WERI-Rb-1 (cell line): ENCODE measurements at regions not wholly inside any gene's neighbourhood (a gene's known extent, or its start where the extent isn't known, plus 50 kb on each side); places are given as distances from the start of the nearest gene placed in this dataset.

Source experiments
- DNase-seq: peaks from one replicate; pipeline ENCODE4 v3.0.0-alpha.2; 2020
- H3K27ac ChIP-seq: fragments of 250-450 bp; sonication (Bioruptor Pico); 2 replicates; pipeline ENCODE4 v1.5.1; 2020; ENCODE audit warnings: mild to moderate bottlenecking, moderate library complexity
- H3K27me3 ChIP-seq: fragments of 250-450 bp; sonication (Bioruptor Pico); 2 replicates; pipeline ENCODE4 v1.5.1; 2021; ENCODE audit warnings: mild to moderate bottlenecking, low read depth, moderate library complexity; ENCODE audit not compliant: insufficient read depth, severe bottlenecking
- H3K36me3 ChIP-seq: fragments of 250-450 bp; sonication (Bioruptor Pico); 2 replicates; pipeline ENCODE4 v1.5.1; 2020; ENCODE audit warnings: mild to moderate bottlenecking, moderate library complexity
- H3K4me3 ChIP-seq: 2 replicates; pipeline ENCODE4 v1.5.1; 2011; ENCODE audit warnings: low read depth, mild to moderate bottlenecking, control low read depth, low read length
- H3K9me3 ChIP-seq: fragments of 250-450 bp; sonication (Bioruptor Pico); 2 replicates; pipeline ENCODE4 v1.5.1; 2021; ENCODE audit warnings: mild to moderate bottlenecking, moderate library complexity; ENCODE audit not compliant: severe bottlenecking
- CTCF ChIP-seq: IDR thresholded peaks from 2 replicates; pipeline ENCODE4 v1.5.1; 2011; ENCODE audit warnings: low read depth, mild to moderate bottlenecking, control low read depth, inconsistent platforms, low read length

- no peak overlapping the region for H3K27ac ChIP-seq
- H3K36me3 ChIP-seq = no peaks in the 10 kb centered on the region
- no peak for TF ChIP-seq CTCF
- no peak overlapping the region for H3K4me3 ChIP-seq
- H3K27me3 ChIP-seq = no peaks in the 10 kb centered on the region
- no peaks in the 10 kb centered on the region for H3K9me3 ChIP-seq
- no peak for DNase-seq
Measured at GRCh38 chr4:32148111-32148666, 1428.0 kb downstream of the PCDH7 start.

DNA sequence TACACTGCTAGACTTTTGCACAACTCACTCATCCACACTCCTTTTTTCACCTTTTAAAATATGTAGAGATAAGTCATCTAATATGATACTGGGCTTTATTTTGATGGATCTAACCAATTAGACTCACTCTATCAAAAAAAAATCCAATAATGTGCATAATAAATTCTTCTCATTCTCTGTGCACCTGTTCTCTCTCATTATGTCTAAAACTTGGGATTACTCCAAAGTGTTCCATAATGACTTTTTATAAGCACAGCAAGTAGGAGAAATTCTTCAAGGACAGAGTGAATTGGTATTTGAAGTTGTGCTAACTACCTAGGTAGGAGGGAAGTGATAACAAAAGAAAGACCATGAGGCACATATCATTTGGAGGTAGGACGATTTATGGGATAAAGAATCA lies 1438.8 kb downstream of the PCDH7 start:
- Histone ChIP-seq H3K4me3 (no peak overlapping the region), H3K9me3 (no peaks in the 10 kb centered on the region), H3K27ac (no peak overlapping the region), H3K27me3 (no peaks in the 10 kb centered on the region), H3K36me3 (no peaks in the 10 kb centered on the region)
- no peak for TF ChIP-seq CTCF
- no peak for DNase-seq

GRCh38 chr4:32161392-32161791 lies 1441.2 kb downstream of the PCDH7 start:
- Histone ChIP-seq H3K27me3 (no peaks in the 10 kb centered on the region), H3K4me3 (no peak overlapping the region), H3K36me3 (no peaks in the 10 kb centered on the region), H3K9me3 (no peaks in the 10 kb centered on the region), H3K27ac (no peak overlapping the region)
- no peak for TF ChIP-seq CTCF
- DNase-seq = no peak

GRCh38 chr4:32163125-32163524 lies 1443.0 kb downstream of the PCDH7 start:
- Histone ChIP-seq H3K4me3 (no peak overlapping the region), H3K36me3 (no peaks in the 10 kb centered on the region), H3K27ac (no peak overlapping the region), H3K9me3 (no peaks in the 10 kb centered on the region), H3K27me3 (no peaks in the 10 kb centered on the region)
- no peak for DNase-seq
- TF ChIP-seq CTCF = no peak

GRCh38 chr4:32169841-32170240 lies 1449.7 kb downstream of the PCDH7 start:
- H3K36me3 ChIP-seq = no peaks in the 10 kb centered on the region
- no peaks in the 10 kb centered on the region for H3K27me3 ChIP-seq
- no peaks in the 10 kb centered on the region for H3K9me3 ChIP-seq
- no peak overlapping the region for H3K4me3 ChIP-seq
- no peak for TF ChIP-seq CTCF
- DNase-seq = no peak
- H3K27ac ChIP-seq = no peak overlapping the region

DNA sequence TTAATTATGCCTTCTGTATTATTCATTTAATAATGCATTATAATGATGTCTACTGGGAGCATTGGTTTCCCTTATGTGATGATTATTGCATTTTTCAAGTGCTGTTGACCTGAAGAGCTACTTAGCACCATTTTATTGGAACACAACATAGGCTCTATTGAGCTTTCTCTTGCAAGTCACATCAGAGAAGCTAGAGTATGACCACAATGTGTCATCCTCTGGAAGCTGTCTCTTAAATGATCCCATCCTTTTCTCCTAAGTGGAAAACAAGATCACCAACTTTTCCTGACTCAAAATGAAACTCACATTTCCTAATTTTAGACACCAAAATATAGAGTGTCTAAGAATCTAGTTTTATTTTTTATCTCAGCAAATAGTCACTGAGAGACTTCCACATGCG lies 1451.9 kb downstream of the PCDH7 start:
- no peaks in the 10 kb centered on the region for H3K36me3 ChIP-seq
- no peak overlapping the region for H3K4me3 ChIP-seq
- no peak for DNase-seq
- no peak for TF ChIP-seq CTCF
- H3K27ac ChIP-seq = no peak overlapping the region
- no peaks in the 10 kb centered on the region for H3K9me3 ChIP-seq
- no peaks in the 10 kb centered on the region for H3K27me3 ChIP-seq
